ENCODE measurements at regions not wholly inside any gene's neighbourhood (a gene's known extent, or its start where the extent isn't known, plus 50 kb on each side); places are given as distances from the start of the nearest gene placed in this dataset.

DNA sequence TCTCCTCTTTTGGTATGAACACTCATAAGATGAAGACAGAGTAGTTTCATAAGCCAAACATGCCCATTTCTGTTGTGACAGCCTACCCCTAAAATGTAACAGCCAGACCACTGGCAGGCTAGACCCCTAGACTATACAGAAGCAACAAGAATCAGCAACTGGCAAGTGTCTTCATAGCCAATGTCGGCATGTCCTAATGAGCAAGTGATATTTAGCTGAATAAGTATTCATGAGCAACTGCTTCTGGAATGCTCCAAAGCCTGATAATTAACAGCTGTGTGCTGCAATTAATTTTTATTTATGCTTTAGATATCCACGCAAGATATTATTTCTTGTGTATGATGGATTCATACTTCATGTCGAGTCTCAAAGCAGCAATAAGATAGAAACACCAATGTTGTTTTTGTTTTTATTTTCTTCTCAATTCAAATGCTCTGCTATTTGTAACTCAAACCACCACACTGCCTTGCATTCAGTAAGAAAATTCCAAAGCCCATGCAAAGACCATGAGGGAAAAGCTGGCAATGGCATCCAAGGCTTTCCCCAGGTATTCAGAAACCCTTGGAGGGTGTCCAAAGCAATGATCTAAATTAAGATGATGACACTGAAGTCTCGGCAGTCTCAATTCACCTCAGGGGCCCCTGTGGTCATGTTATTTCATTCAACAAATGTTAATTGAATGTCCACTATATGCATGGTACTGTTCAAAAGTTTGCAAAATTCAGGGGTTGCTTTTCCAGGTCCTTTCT is 167.7 kb upstream of the NECTIN3 start:
- TF ChIP-seq FOXK2 (IDR thresholded peaks at IDR 0.05) (no peak), BHLHE40 (IDR thresholded peaks at IDR 0.05; ENCODE audit: borderline replicate concordance) (no peak), SP1 (IDR thresholded peaks at IDR 0.05) (no peak), ELF4 (IDR thresholded peaks at IDR 0.05) (no peak), SUZ12 (IDR thresholded peaks at IDR 0.05) (no peak), L3MBTL2 (conservative IDR thresholded peaks at IDR 0.05) (no peak), NFRKB (IDR thresholded peaks at IDR 0.05) (no peak), ZNF384 (IDR thresholded peaks at IDR 0.05) (no peak), FOXM1 (IDR thresholded peaks at IDR 0.05; ENCODE audit: borderline replicate concordance) (no peak), ARNT (IDR thresholded peaks at IDR 0.05) (no peak), FOXA1 (IDR thresholded peaks at IDR 0.05) (no peak), HDGF (IDR thresholded peaks at IDR 0.05; ENCODE audit: borderline replicate concordance) (no peak), TARDBP (IDR thresholded peaks at IDR 0.05) (no peak), CTBP1 (IDR thresholded peaks at IDR 0.05; ENCODE audit: borderline replicate concordance) (no peak)

All from HEK293T (cell line).